ENCODE measurements at regions not wholly inside any gene's neighbourhood (a gene's known extent, or its start where the extent isn't known, plus 50 kb on each side); places are given as distances from the start of the nearest gene placed in this dataset.
A peak's percentile ranks its signal among the peaks of the same experiment; 100 is the strongest.

GRCh38 chr6:7048894-7049293 is 58.9 kb upstream of the RREB1 start:
- no peak for DNase-seq (ENCODE audit: low spot score)

GRCh38 chr6:7050004-7050403 is 57.8 kb upstream of the RREB1 start:
- no peak for DNase-seq (ENCODE audit: low spot score)

GRCh38 chr6:7050872-7051779 is 56.6 kb upstream of the RREB1 start:
- peak; percentile 91 for DNase-seq (ENCODE audit: low spot score)

GRCh38 chr6:7051780-7052442 is 55.9 kb upstream of the RREB1 start:
- peak; percentile 91 for DNase-seq (ENCODE audit: low spot score)

GRCh38 chr6:7052443-7053011 is 55.2 kb upstream of the RREB1 start:
- DNase-seq (ENCODE audit: low spot score): no peak

- no peak for DNase-seq (ENCODE audit: low spot score)
These were observed 54.5 kb upstream of the RREB1 start for GRCh38 chr6:7053125-7053774.

Data from mesenteric fat pad (tissue), 1 donor.